OCI-LY3 (cell line): ENCODE measurements at regions not wholly inside any gene's neighbourhood (a gene's known extent, or its start where the extent isn't known, plus 50 kb on each side); places are given as distances from the start of the nearest gene placed in this dataset.
"Not testable (repeated sequence)": the region's sequence is repeated elsewhere in the genome, so short reads cannot be mapped to it uniquely, and the experiment has no call there.

Experiments used
- H2AFZ ChIP-seq: fragments of 200-600, 300-600 bp; shearing (Covaris generic); 2 replicates; pipeline ENCODE4 v1.6.0; 2014; ENCODE audit warnings: antibody characterized with exemption, low read depth, low read length
- H3K27ac ChIP-seq: fragments of 200-600, 300-600 bp; sonication (generic); 2 replicates; pipeline ENCODE4 v1.5.1; 2014; ENCODE audit warnings: mild to moderate bottlenecking, low read length, moderate library complexity, mixed read lengths
- H3K27me3 ChIP-seq: fragments of 200-600, 300-600 bp; sonication (generic); 2 replicates; pipeline ENCODE4 v1.6.1; 2014; ENCODE audit warnings: low read depth, low read length, mixed read lengths
- H3K36me3 ChIP-seq: fragments of 200-600, 300-600 bp; sonication (generic); replicated peaks from 2 replicates; pipeline ENCODE3; 2014; ENCODE audit warnings: low read depth, low read length, mixed read lengths
- H3K4me1 ChIP-seq: fragments of 300-600, 200-600 bp; sonication (generic); 2 replicates; pipeline ENCODE4 v1.6.1; 2014; ENCODE audit warnings: low read length, mixed read lengths
- H3K4me2 ChIP-seq: fragments of 200-600, 300-600 bp; sonication (generic); 2 replicates; pipeline ENCODE4 v1.6.1; 2014; ENCODE audit warnings: low read length, mixed read lengths
- H3K4me3 ChIP-seq: fragments of 300-600, 200-600 bp; sonication (generic); 2 replicates; pipeline ENCODE4 v1.5.1; 2014; ENCODE audit warnings: antibody characterized with exemption, mild to moderate bottlenecking, low read length, moderate library complexity
- H3K79me2 ChIP-seq: fragments of 300-600, 200-600 bp; shearing (Covaris generic); 2 replicates; pipeline ENCODE4 v1.6.1; 2014; ENCODE audit warnings: mild to moderate bottlenecking, low read length, mixed read lengths
- H3K9ac ChIP-seq: fragments of 300-600, 200-600 bp; shearing (Covaris generic); 2 replicates; pipeline ENCODE4 v1.6.0; 2014; ENCODE audit warnings: mild to moderate bottlenecking, low read length, moderate library complexity
- H3K9me3 ChIP-seq: fragments of 200-600, 300-600 bp; shearing (Covaris generic); 2 replicates; pipeline ENCODE4 v1.6.1; 2014; ENCODE audit warnings: low read length, mixed read lengths; ENCODE audit not compliant: insufficient read depth
- H4K20me1 ChIP-seq: fragments of 200-600, 300-600 bp; sonication (generic); 2 replicates; pipeline ENCODE4 v1.6.1; 2016; ENCODE audit warnings: low read length, mixed read lengths; ENCODE audit not compliant: insufficient read depth
- CTCF ChIP-seq: fragments of 200-600, 300-600 bp; sonication (generic); IDR thresholded peaks from 2 replicates; pipeline ENCODE4 v1.5.1; 2014; ENCODE audit warnings: antibody characterized with exemption, low read length, low read depth

GRCh38 chr1:273772-274171 is 177.7 kb downstream of the OR4F29 start:
- not testable (repeated sequence) for H3K4me2 ChIP-seq, H3K27me3 ChIP-seq, H3K79me2 ChIP-seq, H3K4me3 ChIP-seq, H2AFZ ChIP-seq, H3K36me3 ChIP-seq, H3K9me3 ChIP-seq, H3K9ac ChIP-seq, H3K27ac ChIP-seq, H4K20me1 ChIP-seq, H3K4me1 ChIP-seq

- not testable (repeated sequence) for H3K4me1 ChIP-seq, H4K20me1 ChIP-seq, H3K27me3 ChIP-seq, H3K4me3 ChIP-seq, H3K9ac ChIP-seq, H3K27ac ChIP-seq, H3K79me2 ChIP-seq, H3K9me3 ChIP-seq, H3K36me3 ChIP-seq, H3K4me2 ChIP-seq, H2AFZ ChIP-seq
- TF ChIP-seq CTCF, result peak; percentile 32; the same call in 1 of the 2 replicates
Measured at GRCh38 chr1:267815-268214, 183.7 kb downstream of the OR4F29 start.
